Epithelial cell of prostate (primary cell): ENCODE measurements at regions not wholly inside any gene's neighbourhood (a gene's known extent, or its start where the extent isn't known, plus 50 kb on each side); places are given as distances from the start of the nearest gene placed in this dataset.

ENCODE experiments used
- DNase-seq: peaks from one replicate; pipeline ENCODE4 v3.0.0-alpha.2; 2011; ENCODE audit warnings: low read depth, low spot score
- H3K27ac ChIP-seq: fragments of 450-650 bp; 2 replicates; pipeline ENCODE4 v1.5.1; 2017; ENCODE audit warnings: mild to moderate bottlenecking

DNA sequence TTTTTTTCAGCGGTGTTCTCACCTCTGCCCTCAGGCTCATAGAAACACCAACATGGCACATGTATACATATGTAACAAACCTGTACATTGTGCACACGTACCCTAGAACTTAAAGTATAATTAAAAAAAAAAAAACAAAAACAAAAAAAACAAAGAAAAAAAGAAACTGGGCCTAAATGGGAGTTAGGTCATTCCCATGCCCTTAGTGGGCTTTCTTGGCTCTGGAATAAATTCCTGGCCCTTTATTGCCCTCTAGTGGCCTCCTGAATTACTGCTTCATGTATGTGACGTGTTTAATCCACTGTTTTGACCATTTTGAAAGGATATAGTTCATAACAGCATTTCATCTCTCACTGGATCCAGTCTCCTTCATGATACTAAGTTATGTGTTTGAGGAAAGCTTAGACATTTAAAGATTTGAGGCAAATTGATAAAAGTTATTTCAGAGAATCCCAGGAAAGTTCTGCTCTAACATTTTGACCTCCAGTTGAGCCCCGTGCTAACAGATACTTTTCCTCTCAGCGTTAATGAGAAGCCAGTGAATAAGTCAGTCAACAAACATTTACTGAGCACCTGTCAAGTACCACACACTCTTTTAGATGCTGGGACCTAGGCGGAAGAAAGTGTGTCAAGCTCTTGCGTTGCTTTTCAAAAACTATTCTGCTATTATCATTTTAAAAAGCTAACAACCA is 54.7 kb upstream of the SYPL1 start:
- no peak for DNase-seq
- no peak overlapping the region for H3K27ac ChIP-seq

- H3K27ac ChIP-seq, result no peak overlapping the region
- no peak for DNase-seq
Observed at GRCh38 chr7:106165337-106165736, 53.2 kb upstream of the SYPL1 start.

DNA sequence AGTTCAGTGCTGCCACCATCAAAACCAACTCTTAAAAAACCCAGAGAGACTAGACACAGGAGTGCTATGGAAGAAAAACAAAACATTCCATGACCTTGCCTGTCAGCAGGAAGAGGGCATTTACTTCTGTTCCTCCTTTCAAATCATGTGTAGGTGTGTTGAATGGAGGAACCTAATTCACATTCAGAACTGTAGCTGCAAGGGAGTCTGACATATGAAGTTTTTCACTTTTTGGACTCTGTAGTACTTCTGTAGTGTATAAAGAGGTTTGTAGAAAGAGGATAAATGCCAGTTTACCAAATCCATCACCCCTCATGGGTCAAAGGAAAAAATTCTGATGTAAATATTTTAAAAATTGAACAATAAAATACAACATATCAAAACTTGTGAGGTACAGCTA is 51.1 kb upstream of the SYPL1 start:
- DNase-seq, result no peak
- no peak overlapping the region for H3K27ac ChIP-seq
